Esophagus mucosa (tissue), 1 donor: ENCODE measurements at regions not wholly inside any gene's neighbourhood (a gene's known extent, or its start where the extent isn't known, plus 50 kb on each side); places are given as distances from the start of the nearest gene placed in this dataset.

Experiments used
- ATAC-seq: fragments of 200-7000 bp; cut with Tn5 transposase; one replicate; pipeline ENCODE4 v1.9.1; 2020
- donor health status: DM: yes; HTN: yes; CAD: no.

DNA sequence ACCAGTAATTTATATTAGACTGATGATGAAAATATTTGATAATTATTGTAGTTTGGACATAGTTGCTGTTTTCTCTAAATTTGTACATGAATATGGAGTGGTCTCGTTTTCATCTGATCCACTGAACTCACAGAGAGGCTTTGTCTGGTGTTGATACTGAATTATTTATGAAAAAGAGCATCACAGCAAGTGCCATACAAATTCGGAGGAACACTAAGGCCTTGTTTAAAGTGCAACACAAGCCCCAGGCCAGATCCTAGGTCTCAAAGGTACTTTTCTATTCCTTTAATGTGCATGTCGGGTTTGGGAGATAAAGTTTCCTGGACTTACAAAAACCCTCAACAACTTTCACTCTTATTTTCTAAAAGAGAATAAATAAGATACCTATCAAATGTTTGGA, 796.8 kb upstream of the EPHA6 start:
- ATAC-seq: no peak

DNA sequence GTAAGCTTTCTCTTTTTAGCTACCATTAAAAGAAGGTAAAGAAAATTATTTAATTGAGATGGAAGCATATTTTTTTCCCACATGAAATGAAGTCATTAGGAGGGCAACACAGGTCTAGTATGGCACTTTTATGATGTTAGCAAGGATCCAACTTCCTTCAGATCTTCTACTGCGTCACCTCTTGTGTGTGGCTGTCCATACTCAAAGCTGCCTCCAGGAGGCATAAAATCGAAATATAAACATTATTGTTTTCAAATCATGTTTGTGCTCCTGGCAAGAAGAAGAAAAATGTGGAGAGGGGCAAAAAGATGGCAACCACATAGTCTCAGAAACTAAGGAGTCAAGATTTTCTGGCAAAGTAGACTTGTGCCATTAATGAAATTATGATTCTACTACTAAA, 791.7 kb upstream of the EPHA6 start:
- ATAC-seq: no peak

DNA sequence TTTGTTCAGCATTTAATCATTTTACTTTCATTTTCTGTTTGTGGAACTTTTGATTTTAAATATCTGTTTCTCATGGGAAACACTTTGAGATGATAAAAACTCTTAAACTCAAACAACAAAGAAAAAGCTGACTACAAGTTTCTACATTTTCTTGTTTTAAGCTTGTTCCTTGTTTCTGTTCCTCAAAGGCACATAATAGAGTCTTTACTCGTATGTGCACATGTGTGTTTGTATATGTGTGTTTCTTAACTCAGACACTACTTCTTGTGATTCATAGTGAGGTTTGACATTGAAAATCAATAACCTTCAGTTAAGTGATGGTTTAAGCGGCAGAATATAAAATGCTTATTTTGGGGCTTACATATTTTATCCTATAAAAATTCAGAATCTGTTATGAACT, 786.7 kb upstream of the EPHA6 start:
- ATAC-seq: no peak

DNA sequence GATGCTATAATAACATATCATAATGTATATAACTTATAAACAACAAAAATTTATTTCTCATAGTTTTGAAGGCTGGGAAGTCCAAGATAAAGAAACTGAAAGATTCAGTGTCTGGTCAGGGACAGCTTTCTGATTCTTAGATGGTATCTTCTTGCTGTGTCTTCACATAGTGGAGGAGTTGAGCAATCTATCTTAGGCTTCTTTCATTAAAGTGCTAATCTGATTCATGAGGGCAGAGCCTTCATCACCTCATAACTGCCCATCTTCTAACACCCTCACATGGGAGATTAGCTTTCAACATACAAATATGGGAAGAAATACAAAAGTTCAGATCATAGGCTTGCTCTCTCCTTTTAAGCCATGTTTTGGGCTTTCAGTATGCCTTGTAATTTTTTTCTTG, 774.8 kb upstream of the EPHA6 start:
- no peak for ATAC-seq

DNA sequence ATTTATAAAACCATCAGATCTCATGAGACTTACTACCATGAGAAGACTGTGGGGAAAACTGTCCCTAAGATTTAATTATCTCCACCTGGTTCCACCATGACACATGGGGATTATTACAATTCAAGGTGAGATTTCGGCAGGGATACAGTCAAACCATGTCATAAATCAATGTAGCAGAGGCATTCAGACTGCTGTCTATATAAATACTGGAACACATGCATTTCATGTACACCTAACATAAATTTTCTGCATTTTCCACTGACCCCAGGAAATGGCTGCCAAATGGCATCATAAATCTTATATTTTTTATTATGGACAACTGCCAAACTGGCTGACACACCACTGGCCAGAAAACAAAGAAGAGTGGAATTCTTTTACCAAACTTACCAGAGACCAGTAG, 755.1 kb upstream of the EPHA6 start:
- ATAC-seq: no peak

DNA sequence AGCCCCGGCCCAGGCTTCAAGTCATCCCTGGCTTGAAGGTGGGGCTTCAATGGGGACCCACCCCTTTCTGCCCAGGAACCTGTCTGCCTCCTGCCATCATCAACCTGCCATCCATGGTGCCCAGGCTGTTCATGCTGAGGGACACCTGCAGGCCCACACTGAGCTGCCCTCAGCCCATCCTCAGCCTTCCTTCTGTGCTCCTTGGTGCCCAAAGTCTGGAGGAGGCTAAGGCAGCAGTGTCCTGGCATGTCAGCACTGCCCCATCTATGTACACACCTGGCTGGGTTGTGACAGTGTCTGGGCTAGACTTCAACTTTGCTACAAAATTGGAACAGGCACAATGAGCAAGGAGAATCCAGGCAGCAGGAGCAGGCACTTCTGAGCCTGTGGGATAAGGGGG, 745.3 kb upstream of the EPHA6 start:
- no peak for ATAC-seq

DNA sequence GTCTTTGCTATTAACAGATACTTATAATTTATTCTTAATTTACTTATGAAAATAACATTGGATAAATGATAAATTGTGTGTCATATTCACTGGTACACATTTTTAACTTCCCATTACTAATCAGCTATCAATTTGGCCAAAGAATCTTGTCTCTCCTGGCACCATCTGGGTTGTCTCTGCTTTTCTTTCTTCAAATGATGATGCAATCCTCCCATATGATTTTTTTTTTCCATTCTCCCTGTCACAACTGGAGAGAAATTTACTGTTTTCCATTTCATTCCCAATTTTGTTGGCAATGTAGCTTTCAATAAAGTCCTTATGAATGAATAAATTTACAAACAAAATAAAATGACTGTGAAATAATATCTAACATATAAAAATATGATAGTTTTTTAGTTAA, 743.7 kb upstream of the EPHA6 start:
- no peak for ATAC-seq

DNA sequence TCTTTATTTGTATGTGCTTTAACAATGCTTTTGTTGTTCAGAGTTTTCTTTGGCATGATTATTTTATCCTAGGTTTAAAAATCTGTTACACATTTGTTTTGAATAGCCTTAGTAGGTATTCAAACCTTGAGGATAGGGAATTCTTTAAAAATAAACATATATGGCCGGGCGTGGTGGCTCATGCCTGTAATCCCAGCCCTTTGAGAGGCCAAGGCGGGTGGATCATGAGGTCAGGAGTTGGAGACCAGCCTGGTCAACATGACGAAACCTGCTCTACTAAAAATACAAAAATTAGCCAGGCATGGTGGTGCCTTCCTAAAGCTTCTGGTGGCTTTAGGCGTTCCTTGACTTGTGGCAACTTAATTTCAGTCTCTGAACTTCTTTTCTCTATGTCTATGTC, 743.3 kb upstream of the EPHA6 start:
- no peak for ATAC-seq

DNA sequence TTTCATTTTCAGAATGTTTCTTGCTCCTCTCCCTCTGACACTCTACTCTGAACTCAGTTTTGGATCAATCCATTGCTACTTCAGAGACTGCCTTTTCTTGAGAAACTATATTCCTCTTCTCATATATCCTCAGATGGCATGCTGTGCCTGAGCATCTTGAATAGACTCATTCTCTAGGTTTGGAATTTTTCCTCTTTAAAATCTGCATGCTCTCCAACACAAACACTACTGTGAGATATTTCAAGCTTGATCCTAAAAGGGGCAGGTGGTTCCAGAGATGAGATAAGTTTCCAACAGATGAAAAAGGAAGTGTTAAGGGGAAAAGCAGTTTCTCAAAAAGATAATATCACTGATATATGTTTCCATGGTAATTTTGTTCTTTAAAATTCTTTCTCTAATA, 742.2 kb upstream of the EPHA6 start:
- ATAC-seq: no peak

DNA sequence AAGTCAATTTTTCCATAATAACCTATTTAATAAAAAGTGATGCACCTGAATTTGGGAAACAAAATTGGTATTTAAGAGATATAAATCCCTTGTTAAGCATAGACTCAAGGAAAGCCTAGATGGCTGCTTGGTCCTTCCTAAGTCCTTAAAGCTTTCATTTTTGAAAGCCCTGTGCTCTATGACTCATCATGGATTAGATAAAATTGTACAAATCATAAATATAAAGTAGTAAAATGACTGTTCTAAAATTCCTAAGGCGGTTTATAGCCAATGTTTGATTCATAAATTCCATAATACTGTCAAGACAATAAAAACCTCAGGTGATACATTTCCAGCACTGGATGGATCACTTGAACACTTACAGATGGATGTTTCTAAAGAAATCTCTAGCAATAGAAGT, 730.8 kb upstream of the EPHA6 start:
- ATAC-seq: no peak

DNA sequence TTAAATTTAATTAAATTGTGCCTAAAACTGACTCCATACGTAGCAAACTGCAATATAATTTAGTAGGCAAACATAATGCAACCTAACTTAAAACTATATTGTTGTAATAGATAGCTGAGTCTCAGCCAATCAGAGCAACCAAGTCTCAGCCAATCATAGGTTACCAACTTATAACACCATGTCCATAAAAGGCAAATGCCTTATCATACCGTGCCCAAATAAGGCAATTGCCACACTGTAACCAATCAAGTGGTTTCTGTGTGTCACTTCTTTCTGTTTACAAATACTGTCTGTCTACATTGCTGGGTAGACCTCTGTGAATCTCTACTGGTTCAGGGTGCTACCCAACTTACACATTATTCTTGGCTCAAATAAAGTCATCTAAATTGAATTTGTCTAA, 728.4 kb upstream of the EPHA6 start:
- ATAC-seq: no peak

DNA sequence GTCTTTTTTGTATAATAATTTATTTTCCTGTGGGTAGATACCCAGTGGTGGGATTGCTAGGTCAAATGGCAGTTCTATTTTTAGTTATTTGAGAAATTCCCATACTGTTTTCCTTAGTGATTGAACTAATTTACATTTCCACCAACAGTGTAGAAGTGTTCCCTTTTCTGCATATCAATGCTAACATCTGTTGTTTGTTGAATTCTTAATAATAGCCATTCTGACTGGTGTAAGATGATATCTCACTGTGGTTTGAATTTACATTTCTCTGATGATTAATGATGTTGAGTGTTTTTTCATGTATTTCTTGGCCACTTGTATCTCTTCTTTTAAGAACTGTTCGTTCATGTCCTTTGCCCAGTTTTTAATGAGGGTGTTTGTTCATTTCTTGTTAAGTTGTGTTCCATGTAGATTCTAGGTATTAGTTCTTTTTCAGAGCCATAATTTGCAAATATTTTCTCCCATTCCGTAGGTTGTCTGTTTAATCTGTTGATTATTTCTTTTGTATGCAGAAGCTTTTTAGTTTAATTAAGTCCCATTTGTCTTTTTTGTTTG, 713.3 kb upstream of the EPHA6 start:
- no peak for ATAC-seq

DNA sequence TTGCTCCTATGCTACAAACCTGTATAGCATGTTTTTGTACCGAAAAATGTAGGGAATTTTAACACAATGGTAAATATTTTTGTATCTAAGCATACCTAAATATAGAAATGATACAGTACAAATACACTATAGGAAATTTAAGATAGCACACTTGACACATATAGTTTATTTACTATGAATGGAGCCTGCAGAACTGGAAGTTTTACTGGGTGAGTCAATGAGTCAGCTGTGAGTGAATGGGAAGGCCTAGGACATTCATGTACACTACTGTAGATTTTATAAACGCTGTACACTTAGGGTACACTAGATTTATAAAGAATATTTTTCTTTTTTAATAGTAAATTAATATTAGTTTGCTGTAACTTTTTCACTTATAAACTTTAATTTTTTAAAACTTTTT, 707.7 kb upstream of the EPHA6 start:
- no peak for ATAC-seq
